GM23338 (cell line): ENCODE measurements at regions not wholly inside any gene's neighbourhood (a gene's known extent, or its start where the extent isn't known, plus 50 kb on each side); places are given as distances from the start of the nearest gene placed in this dataset.

Experiments used
- ATAC-seq: fragments of 200-7000 bp; cut with Tn5 transposase; 3 replicates; pipeline ENCODE4 v1.9.1; 2020
- DNase-seq: peaks from one replicate; pipeline ENCODE4 v3.0.0-alpha.2; 2015; ENCODE audit warnings: low spot score
- H2AFZ ChIP-seq: fragments of 200-600 bp; sonication (generic); 2 replicates; pipeline ENCODE4 v1.8.0; 2016; ENCODE audit warnings: antibody characterized with exemption, mild to moderate bottlenecking, moderate library complexity
- H3F3A ChIP-seq: fragments of 200-600 bp; sonication (generic); replicated peaks from 2 replicates; pipeline ENCODE4 v1.8.0; 2017; ENCODE audit warnings: antibody characterized with exemption, mixed run types, low read depth
- H3K27ac ChIP-seq: fragments of 200-600 bp; sonication (generic); 2 replicates; pipeline ENCODE4 v1.6.1; 2016; ENCODE audit warnings: low read depth
- H3K27me3 ChIP-seq: fragments of 200-600 bp; sonication (generic); 2 replicates; pipeline ENCODE4 v1.8.0; 2016; ENCODE audit warnings: mild to moderate bottlenecking, mixed run types, moderate library complexity; ENCODE audit not compliant: insufficient read depth
- H3K36me3 ChIP-seq: fragments of 200-600 bp; sonication (generic); 2 replicates; pipeline ENCODE4 v1.8.0; 2016; ENCODE audit warnings: mild to moderate bottlenecking; ENCODE audit not compliant: insufficient read depth
- H3K4me1 ChIP-seq: fragments of 200-600 bp; sonication (generic); 2 replicates; pipeline ENCODE4 v1.8.0; 2016; ENCODE audit warnings: mild to moderate bottlenecking, moderate library complexity; ENCODE audit not compliant: insufficient read depth
- H3K4me2 ChIP-seq: fragments of 200-600 bp; sonication (generic); 2 replicates; pipeline ENCODE4 v1.7.1; 2017; ENCODE audit warnings: mixed run types
- H3K4me3 ChIP-seq: fragments of 200-600 bp; sonication (generic); 2 replicates; pipeline ENCODE4 v1.6.1; 2016; ENCODE audit warnings: mixed run types
- H3K79me2 ChIP-seq: fragments of 200-600 bp; sonication (generic); replicated peaks from 2 replicates; pipeline ENCODE4 v1.8.0; 2017; ENCODE audit warnings: mild to moderate bottlenecking; ENCODE audit not compliant: insufficient read depth
- H3K9me2 ChIP-seq: fragments of 200-600 bp; sonication (generic); 2 replicates; pipeline ENCODE4 v1.8.0; 2017; ENCODE audit not compliant: insufficient read depth
- H4K20me1 ChIP-seq: fragments of 200-600 bp; sonication (generic); replicated peaks from 2 replicates; pipeline ENCODE4 v1.8.0; 2017; ENCODE audit warnings: mild to moderate bottlenecking; ENCODE audit not compliant: insufficient read depth
- H3K27ac Mint-ChIP-seq: 2 replicates; pipeline ENCODE4 v1.8.0; 2020; ENCODE audit warnings: inconsistent platforms, mild to moderate bottlenecking, moderate library complexity, mixed read lengths
- H3K27me3 Mint-ChIP-seq: 3 replicates; pipeline ENCODE4 v1.8.0; 2022; ENCODE audit warnings: low read depth, mild to moderate bottlenecking, moderate library complexity, mixed read lengths, inconsistent platforms; ENCODE audit not compliant: insufficient read depth, poor library complexity
- H3K36me3 Mint-ChIP-seq: 3 replicates; pipeline ENCODE4 v1.8.0; 2021; ENCODE audit warnings: low read depth, mild to moderate bottlenecking, inconsistent platforms, moderate library complexity, mixed read lengths
- H3K4me1 Mint-ChIP-seq: 3 replicates; pipeline ENCODE4 v1.8.0; 2020; ENCODE audit warnings: mild to moderate bottlenecking, inconsistent platforms, mixed read lengths
- H3K4me3 Mint-ChIP-seq: 3 replicates; pipeline ENCODE4 v1.8.0; 2021; ENCODE audit warnings: moderate library complexity, mild to moderate bottlenecking, inconsistent platforms, mixed read lengths
- H3K9me3 Mint-ChIP-seq: 3 replicates; pipeline ENCODE4 v1.8.0; 2020; ENCODE audit warnings: moderate library complexity, mild to moderate bottlenecking, inconsistent platforms, mixed read lengths
- CREB1 ChIP-seq: fragments of 250-450 bp; sonication (Bioruptor Pico); IDR thresholded peaks from 2 replicates; pipeline ENCODE4 v1.5.0; 2020; ENCODE audit warnings: low read depth, mild to moderate bottlenecking, moderate library complexity
- CTCF ChIP-seq, 2 experiments: fragments of 200-600 bp in 1 of 2; sonication (generic) in 1 of 2; conservative IDR thresholded peaks; 2 replicates each; pipeline versions ENCODE4 v1.5.1 to v1.6.1; 2016 to 2017; ENCODE audit warnings: antibody characterized with exemption in 2 of 2, low read depth in 2 of 2, mild to moderate bottlenecking in 2 of 2, moderate library complexity in 1 of 2
- EZH2phosphoT487 ChIP-seq: fragments of 200-600 bp; sonication (generic); IDR thresholded peaks from one replicate; pipeline ENCODE4 v1.8.1; 2018; ENCODE audit warnings: antibody characterized with exemption; ENCODE audit not compliant: unreplicated experiment
- JUNB ChIP-seq: IDR thresholded peaks from one replicate; pipeline ENCODE4 v1.6.1; 2016; ENCODE audit warnings: antibody characterized with exemption; ENCODE audit not compliant: unreplicated experiment
- POLR2AphosphoS5 ChIP-seq: IDR thresholded peaks from 2 replicates; pipeline ENCODE4 v1.6.1; 2016; ENCODE audit warnings: antibody characterized with exemption, low read depth
- STAT1 ChIP-seq: IDR thresholded peaks from one replicate; pipeline ENCODE4 v1.6.1; 2016; ENCODE audit warnings: antibody characterized with exemption; ENCODE audit not compliant: unreplicated experiment
- ZNF331 ChIP-seq: fragments of 250-450 bp; sonication (Bioruptor Pico); IDR thresholded peaks from 2 replicates; pipeline ENCODE4 v1.5.0; 2020; ENCODE audit warnings: low read depth, mild to moderate bottlenecking, moderate library complexity
- ZNF462 ChIP-seq: fragments of 250-450 bp; sonication (Bioruptor Pico); IDR thresholded peaks from 2 replicates; pipeline ENCODE4 v1.5.0; 2020; ENCODE audit warnings: mild to moderate bottlenecking, moderate library complexity
- TF ChIP-seq, protein P1 (sequence below): IDR thresholded peaks from one replicate; pipeline ENCODE4 v1.6.1; 2018; ENCODE audit warnings: antibody characterized with exemption; ENCODE audit not compliant: unreplicated experiment

- TF ChIP-seq ZNF462 (CRISPR knock-in tag) = no peak
- TF ChIP-seq JUNB = no peak
- TF ChIP-seq ZNF331 (CRISPR knock-in tag) = no peak
- TF ChIP-seq POLR2AphosphoS5 = no peak
- no peak for TF ChIP-seq STAT1
- no peak for TF ChIP-seq CTCF (conservative IDR thresholded peaks at IDR 0.05; ENCODE audit: low read depth in 2 of 2)
- TF ChIP-seq EZH2phosphoT487 = no peak
- no peak for TF ChIP-seq CREB1
Measured at GRCh38 chr4:129254126-129254525, 158.2 kb downstream of the C4orf33 start (continued).

DNA sequence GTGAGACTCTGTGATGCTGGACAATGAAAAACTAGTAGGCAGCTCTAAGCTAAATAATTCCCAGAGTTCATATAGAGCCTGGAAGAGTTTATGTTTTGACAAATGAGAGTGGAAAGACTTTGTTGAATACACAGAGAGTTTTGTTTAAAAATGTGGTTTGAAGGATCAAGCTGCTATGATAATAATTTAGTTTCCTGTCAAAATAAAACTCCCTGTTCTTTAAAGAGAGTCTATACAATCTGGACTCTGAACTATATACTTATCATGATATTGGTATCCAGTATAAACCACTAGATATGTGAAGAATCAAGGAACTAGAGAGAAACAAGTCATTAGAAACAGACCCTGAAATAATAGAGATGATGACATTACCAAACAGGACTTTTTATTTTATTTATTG is 158.6 kb downstream of the C4orf33 start:
- no peak for DNase-seq
- no peaks in the 10 kb centered on the region for H3K27me3 Mint-ChIP-seq
- Histone ChIP-seq H3K4me2 (no peak overlapping the region), H3K9me2 (peaks cover 17% of the 10 kb centered on the region), H3F3A (no peaks in the 10 kb centered on the region), H3K4me1 (no peaks in the 10 kb centered on the region), H4K20me1 (no peaks in the 10 kb centered on the region), H3K79me2 (no peaks in the 10 kb centered on the region), H3K36me3 (no peaks in the 10 kb centered on the region), H3K4me3 (no peak overlapping the region), H2AFZ (no peak overlapping the region), H3K27ac (no peak overlapping the region), H3K27me3 (no peaks in the 10 kb centered on the region)
- H3K9me3 Mint-ChIP-seq = peaks cover 9% of the 10 kb centered on the region; the same call in 1 of the 3 replicates
- no peak overlapping the region for H3K4me3 Mint-ChIP-seq
- ATAC-seq = no peak
- peaks cover 9% of the 10 kb centered on the region for H3K4me1 Mint-ChIP-seq
- H3K36me3 Mint-ChIP-seq = 0 out of 3 replicates have a peak, but pooled peaks cover 9% of the 10 kb centered on the region
- no peak overlapping the region for H3K27ac Mint-ChIP-seq
- TF ChIP-seq STAT1 = no peak
- no peak for TF ChIP-seq EZH2phosphoT487
- TF ChIP-seq, protein P1, sequence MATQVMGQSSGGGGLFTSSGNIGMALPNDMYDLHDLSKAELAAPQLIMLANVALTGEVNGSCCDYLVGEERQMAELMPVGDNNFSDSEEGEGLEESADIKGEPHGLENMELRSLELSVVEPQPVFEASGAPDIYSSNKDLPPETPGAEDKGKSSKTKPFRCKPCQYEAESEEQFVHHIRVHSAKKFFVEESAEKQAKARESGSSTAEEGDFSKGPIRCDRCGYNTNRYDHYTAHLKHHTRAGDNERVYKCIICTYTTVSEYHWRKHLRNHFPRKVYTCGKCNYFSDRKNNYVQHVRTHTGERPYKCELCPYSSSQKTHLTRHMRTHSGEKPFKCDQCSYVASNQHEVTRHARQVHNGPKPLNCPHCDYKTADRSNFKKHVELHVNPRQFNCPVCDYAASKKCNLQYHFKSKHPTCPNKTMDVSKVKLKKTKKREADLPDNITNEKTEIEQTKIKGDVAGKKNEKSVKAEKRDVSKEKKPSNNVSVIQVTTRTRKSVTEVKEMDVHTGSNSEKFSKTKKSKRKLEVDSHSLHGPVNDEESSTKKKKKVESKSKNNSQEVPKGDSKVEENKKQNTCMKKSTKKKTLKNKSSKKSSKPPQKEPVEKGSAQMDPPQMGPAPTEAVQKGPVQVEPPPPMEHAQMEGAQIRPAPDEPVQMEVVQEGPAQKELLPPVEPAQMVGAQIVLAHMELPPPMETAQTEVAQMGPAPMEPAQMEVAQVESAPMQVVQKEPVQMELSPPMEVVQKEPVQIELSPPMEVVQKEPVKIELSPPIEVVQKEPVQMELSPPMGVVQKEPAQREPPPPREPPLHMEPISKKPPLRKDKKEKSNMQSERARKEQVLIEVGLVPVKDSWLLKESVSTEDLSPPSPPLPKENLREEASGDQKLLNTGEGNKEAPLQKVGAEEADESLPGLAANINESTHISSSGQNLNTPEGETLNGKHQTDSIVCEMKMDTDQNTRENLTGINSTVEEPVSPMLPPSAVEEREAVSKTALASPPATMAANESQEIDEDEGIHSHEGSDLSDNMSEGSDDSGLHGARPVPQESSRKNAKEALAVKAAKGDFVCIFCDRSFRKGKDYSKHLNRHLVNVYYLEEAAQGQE = no peak
- TF ChIP-seq POLR2AphosphoS5 = no peak
- TF ChIP-seq CTCF (conservative IDR thresholded peaks at IDR 0.05; ENCODE audit: low read depth in 2 of 2) = no peak
